Loucy (cell line): ENCODE measurements at regions not wholly inside any gene's neighbourhood (a gene's known extent, or its start where the extent isn't known, plus 50 kb on each side); places are given as distances from the start of the nearest gene placed in this dataset.

Experiments
- CTCF ChIP-seq: fragments of 200-600 bp; sonication (generic); conservative IDR thresholded peaks from 2 replicates; pipeline ENCODE4 v1.5.1; 2014; ENCODE audit warnings: mild to moderate bottlenecking, antibody characterized with exemption, low read length
- EZH2phosphoT487 ChIP-seq: fragments of 200-600 bp; IDR thresholded peaks from 2 replicates; pipeline ENCODE4 v1.6.1; 2018; ENCODE audit warnings: antibody characterized with exemption, mild to moderate bottlenecking, moderate library complexity, borderline replicate concordance

- TF ChIP-seq CTCF (no peak), EZH2phosphoT487 (no peak)
These were observed 698.6 kb downstream of the PLA2G4A start for GRCh38 chr1:187527346-187527745.
